ENCODE measurements at regions not wholly inside any gene's neighbourhood (a gene's known extent, or its start where the extent isn't known, plus 50 kb on each side); places are given as distances from the start of the nearest gene placed in this dataset.
A peak's percentile ranks its signal among the peaks of the same experiment; 100 is the strongest.

GRCh38 chr3:40843851-40844548, 319.2 kb downstream of the ZNF621 start:
- DNase-seq (ENCODE audit: low read depth) = no peak
- no peak overlapping the region for H3K4me3 ChIP-seq (ENCODE audit: control insufficient read depth, low read depth, low read length)
- TF ChIP-seq, protein P1, sequence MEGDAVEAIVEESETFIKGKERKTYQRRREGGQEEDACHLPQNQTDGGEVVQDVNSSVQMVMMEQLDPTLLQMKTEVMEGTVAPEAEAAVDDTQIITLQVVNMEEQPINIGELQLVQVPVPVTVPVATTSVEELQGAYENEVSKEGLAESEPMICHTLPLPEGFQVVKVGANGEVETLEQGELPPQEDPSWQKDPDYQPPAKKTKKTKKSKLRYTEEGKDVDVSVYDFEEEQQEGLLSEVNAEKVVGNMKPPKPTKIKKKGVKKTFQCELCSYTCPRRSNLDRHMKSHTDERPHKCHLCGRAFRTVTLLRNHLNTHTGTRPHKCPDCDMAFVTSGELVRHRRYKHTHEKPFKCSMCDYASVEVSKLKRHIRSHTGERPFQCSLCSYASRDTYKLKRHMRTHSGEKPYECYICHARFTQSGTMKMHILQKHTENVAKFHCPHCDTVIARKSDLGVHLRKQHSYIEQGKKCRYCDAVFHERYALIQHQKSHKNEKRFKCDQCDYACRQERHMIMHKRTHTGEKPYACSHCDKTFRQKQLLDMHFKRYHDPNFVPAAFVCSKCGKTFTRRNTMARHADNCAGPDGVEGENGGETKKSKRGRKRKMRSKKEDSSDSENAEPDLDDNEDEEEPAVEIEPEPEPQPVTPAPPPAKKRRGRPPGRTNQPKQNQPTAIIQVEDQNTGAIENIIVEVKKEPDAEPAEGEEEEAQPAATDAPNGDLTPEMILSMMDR (conservative IDR thresholded peaks at IDR 0.05; ENCODE audit: control insufficient read depth, insufficient read depth, low read depth, low read length) = no peak

GRCh38 chr3:40844896-40845295, 320.1 kb downstream of the ZNF621 start:
- DNase-seq (ENCODE audit: low read depth) = no peak
- TF ChIP-seq, protein P1 (conservative IDR thresholded peaks at IDR 0.05; ENCODE audit: control insufficient read depth, insufficient read depth, low read depth, low read length) = no peak
- H3K4me3 ChIP-seq (ENCODE audit: control insufficient read depth, low read depth, low read length) = no peak overlapping the region

- no peak overlapping the region for H3K4me3 ChIP-seq (ENCODE audit: control insufficient read depth, low read depth, low read length)
- TF ChIP-seq, protein P1 (conservative IDR thresholded peaks at IDR 0.05; ENCODE audit: control insufficient read depth, insufficient read depth, low read depth, low read length) = no peak
- DNase-seq (ENCODE audit: low read depth) = no peak
These were observed 320.7 kb downstream of the ZNF621 start for GRCh38 chr3:40845447-40845846.

DNA sequence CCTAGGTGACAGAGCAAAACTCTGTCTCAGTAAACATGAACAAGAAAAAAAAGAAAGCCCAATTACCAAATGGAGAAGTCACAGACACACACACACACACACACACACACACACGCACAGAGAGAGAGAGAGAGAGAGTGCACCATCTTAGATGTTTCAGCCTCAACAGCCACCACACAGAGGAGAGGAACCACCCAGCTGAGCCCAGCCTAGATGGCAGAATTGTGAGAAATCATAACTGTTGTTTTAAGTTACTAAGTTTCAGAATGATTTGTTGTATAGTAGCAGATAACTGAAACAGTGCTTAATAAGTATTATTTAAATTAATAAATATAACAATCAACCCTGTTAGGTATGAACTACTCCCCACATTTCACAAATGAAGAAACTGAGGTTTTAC, 321.2 kb downstream of the ZNF621 start:
- TF ChIP-seq, protein P1 (conservative IDR thresholded peaks at IDR 0.05; ENCODE audit: control insufficient read depth, insufficient read depth, low read depth, low read length) = no peak
- H3K4me3 ChIP-seq (ENCODE audit: control insufficient read depth, low read depth, low read length) = no peak overlapping the region
- DNase-seq (ENCODE audit: low read depth) = no peak

- TF ChIP-seq, protein P1 (conservative IDR thresholded peaks at IDR 0.05; ENCODE audit: control insufficient read depth, insufficient read depth, low read depth, low read length) = no peak
- DNase-seq (ENCODE audit: low read depth) = no peak
- no peak overlapping the region for H3K4me3 ChIP-seq (ENCODE audit: control insufficient read depth, low read depth, low read length)
These were observed 321.7 kb downstream of the ZNF621 start for GRCh38 chr3:40846451-40846850.

DNA sequence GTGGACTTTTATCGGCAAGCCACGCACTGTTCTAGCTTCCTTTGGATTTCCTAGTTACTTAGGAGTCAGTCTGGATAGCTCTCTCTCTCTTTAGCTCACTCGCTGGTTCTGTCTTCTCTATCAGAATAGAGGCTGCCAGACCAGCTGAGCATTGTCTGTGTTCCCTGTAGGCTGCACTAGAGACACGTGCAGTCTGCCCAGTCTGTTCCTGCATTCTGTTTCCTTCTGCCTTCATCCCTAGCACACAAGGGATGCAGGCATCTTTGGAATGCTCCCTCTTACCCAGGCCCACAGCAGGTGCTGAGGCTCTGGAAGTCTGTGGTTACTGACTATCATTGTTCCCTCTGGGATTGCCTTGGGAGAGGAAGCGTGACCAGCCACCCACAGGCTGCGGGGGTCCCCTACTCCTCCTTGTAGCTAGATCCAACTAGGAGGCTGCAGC, 322.8 kb downstream of the ZNF621 start:
- TF ChIP-seq, protein P1 (conservative IDR thresholded peaks at IDR 0.05; ENCODE audit: control insufficient read depth, insufficient read depth, low read depth, low read length) = no peak
- H3K4me3 ChIP-seq (ENCODE audit: control insufficient read depth, low read depth, low read length) = no peak overlapping the region
- peak; percentile 6 for DNase-seq (ENCODE audit: low read depth)

Data from fibroblast of mammary gland (primary cell).